ENCODE measurements at regions not wholly inside any gene's neighbourhood (a gene's known extent, or its start where the extent isn't known, plus 50 kb on each side); places are given as distances from the start of the nearest gene placed in this dataset.

DNA sequence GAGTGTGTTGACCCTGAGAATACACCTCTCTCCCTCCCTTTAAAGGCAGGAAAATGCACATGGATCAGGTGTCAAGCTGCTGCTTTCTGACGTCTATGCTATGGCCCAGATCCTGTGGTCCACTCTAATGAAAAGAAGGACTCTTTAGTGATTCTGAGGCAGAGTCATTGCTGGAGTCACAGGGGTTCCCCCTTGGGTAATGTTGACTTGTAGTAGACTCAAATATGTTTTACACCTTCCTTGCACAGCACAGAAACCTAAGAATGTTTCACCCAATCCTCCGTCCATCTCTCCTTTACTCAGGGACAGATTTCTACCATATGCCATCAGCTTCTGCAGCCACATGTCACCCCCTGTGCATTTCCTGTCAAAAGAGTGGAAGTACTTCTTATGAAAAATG is 525.4 kb downstream of the TMEM121 start:
- Mint-ChIP-seq H3K27me3 (ENCODE audit: insufficient read depth, unreplicated experiment) (peaks cover 3% of the 10 kb centered on the region), H3K36me3 (ENCODE audit: insufficient read depth, unreplicated experiment) (no peaks in the 10 kb centered on the region), H3K9me3 (ENCODE audit: unreplicated experiment) (peaks cover 10% of the 10 kb centered on the region), H3K27ac (ENCODE audit: unreplicated experiment) (no peak overlapping the region), H3K4me3 (ENCODE audit: unreplicated experiment) (no peak overlapping the region), H3K4me1 (ENCODE audit: low read depth, unreplicated experiment) (no peaks in the 10 kb centered on the region)
- intact Hi-C loops (cut with micrococcal nuclease; ENCODE audit: unreplicated experiment): no loop called here
- DNase-seq: no peak
- Histone ChIP-seq H3K4me1 (no peaks in the 10 kb centered on the region), H3K36me3 (ENCODE audit: control insufficient read depth, insufficient read depth, low read length) (no peaks in the 10 kb centered on the region), H3K9me3 (no peaks in the 10 kb centered on the region), H3K4me3 (ENCODE audit: low read depth, low read length) (no peak overlapping the region), H3K27me3 (replicated peaks; ENCODE audit: control insufficient read depth, insufficient read depth, low read length) (no peaks in the 10 kb centered on the region)
- POLR2A ChIA-PET: no interaction called here
- CTCF ChIA-PET: no interaction called here
- BruUV-seq (replicated peaks): no TSS peak
- TF ChIP-seq, protein P1, sequence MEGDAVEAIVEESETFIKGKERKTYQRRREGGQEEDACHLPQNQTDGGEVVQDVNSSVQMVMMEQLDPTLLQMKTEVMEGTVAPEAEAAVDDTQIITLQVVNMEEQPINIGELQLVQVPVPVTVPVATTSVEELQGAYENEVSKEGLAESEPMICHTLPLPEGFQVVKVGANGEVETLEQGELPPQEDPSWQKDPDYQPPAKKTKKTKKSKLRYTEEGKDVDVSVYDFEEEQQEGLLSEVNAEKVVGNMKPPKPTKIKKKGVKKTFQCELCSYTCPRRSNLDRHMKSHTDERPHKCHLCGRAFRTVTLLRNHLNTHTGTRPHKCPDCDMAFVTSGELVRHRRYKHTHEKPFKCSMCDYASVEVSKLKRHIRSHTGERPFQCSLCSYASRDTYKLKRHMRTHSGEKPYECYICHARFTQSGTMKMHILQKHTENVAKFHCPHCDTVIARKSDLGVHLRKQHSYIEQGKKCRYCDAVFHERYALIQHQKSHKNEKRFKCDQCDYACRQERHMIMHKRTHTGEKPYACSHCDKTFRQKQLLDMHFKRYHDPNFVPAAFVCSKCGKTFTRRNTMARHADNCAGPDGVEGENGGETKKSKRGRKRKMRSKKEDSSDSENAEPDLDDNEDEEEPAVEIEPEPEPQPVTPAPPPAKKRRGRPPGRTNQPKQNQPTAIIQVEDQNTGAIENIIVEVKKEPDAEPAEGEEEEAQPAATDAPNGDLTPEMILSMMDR (IDR thresholded peaks at IDR 0.05; ENCODE audit: insufficient read depth in 1 of 2, low read depth in 1 of 2, low read length in 1 of 2, severe bottlenecking in 1 of 2, unreplicated experiment in 1 of 2): no peak

DNA sequence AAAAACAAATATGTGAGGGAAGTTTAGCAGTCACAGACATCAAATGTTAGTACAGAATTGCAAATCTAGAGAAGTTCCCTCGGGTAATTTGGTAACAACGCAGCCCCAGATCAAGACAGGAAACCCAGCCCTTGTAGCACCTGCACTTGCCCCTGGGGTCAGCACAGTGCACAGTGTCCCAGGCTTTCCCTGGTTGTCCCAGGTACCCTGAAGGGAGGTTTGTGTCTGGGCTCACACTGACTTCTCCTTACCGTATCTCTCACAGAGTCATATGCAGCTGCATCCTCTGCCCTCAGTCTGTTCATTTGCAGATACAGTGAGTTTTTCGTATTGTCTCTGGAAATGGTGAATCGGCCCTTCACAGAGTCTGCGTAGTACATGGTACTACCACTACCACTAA is 528.9 kb downstream of the TMEM121 start:
- no peak for DNase-seq
- H3K27me3 Mint-ChIP-seq (ENCODE audit: insufficient read depth, unreplicated experiment): no peaks in the 10 kb centered on the region
- intact Hi-C loops (cut with micrococcal nuclease; ENCODE audit: unreplicated experiment): no loop called here
- no peaks in the 10 kb centered on the region for H3K9me3 Mint-ChIP-seq (ENCODE audit: unreplicated experiment)
- BruUV-seq (replicated peaks): no TSS peak
- H3K36me3 Mint-ChIP-seq (ENCODE audit: insufficient read depth, unreplicated experiment): no peaks in the 10 kb centered on the region
- no peak overlapping the region for H3K27ac Mint-ChIP-seq (ENCODE audit: unreplicated experiment)
- ChIA-PET POLR2A (no interaction called here), CTCF (interaction anchor here (0.6 kb wide), 1 partner anchor 39 kb away, joined by 3 read pairs; no protein-coding TSS in a partner anchor)
- H3K4me1 Mint-ChIP-seq (ENCODE audit: low read depth, unreplicated experiment): no peaks in the 10 kb centered on the region
- H3K27me3 ChIP-seq (replicated peaks; ENCODE audit: control insufficient read depth, insufficient read depth, low read length): no peaks in the 10 kb centered on the region
- no peaks in the 10 kb centered on the region for H3K36me3 ChIP-seq (ENCODE audit: control insufficient read depth, insufficient read depth, low read length)
- no peaks in the 10 kb centered on the region for H3K9me3 ChIP-seq
- no peaks in the 10 kb centered on the region for H3K4me1 ChIP-seq
- no peak overlapping the region for H3K4me3 ChIP-seq (ENCODE audit: low read depth, low read length)
- H3K4me3 Mint-ChIP-seq (ENCODE audit: unreplicated experiment): no peak overlapping the region
- TF ChIP-seq, protein P1 (IDR thresholded peaks at IDR 0.05; ENCODE audit: insufficient read depth in 1 of 2, low read depth in 1 of 2, low read length in 1 of 2, severe bottlenecking in 1 of 2, unreplicated experiment in 1 of 2): no peak

DNA sequence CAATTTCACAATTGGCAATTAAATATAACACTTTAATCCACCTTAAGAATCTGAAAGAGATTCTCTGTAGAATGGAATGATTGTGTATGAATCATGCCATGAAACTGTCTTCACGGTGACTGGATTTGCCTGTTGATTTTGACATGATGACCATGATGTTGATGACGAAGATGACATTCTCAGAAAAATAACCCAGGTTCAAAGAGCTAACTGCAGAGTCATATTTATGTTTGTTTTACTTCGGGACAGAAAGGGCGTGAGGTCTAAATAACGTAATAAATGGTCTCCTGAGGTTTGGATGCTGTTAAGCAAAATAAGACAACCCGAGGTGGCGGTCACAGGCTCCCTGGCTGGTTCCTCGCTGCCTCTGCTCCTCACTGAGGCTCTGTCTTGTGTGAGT is 532.0 kb downstream of the TMEM121 start:
- Mint-ChIP-seq H3K4me1 (ENCODE audit: low read depth, unreplicated experiment) (no peaks in the 10 kb centered on the region), H3K27ac (ENCODE audit: unreplicated experiment) (no peak overlapping the region), H3K36me3 (ENCODE audit: insufficient read depth, unreplicated experiment) (no peaks in the 10 kb centered on the region), H3K27me3 (ENCODE audit: insufficient read depth, unreplicated experiment) (no peaks in the 10 kb centered on the region), H3K9me3 (ENCODE audit: unreplicated experiment) (no peaks in the 10 kb centered on the region), H3K4me3 (ENCODE audit: unreplicated experiment) (no peak overlapping the region)
- ChIA-PET POLR2A (no interaction called here), CTCF (no interaction called here)
- Histone ChIP-seq H3K27me3 (replicated peaks; ENCODE audit: control insufficient read depth, insufficient read depth, low read length) (no peaks in the 10 kb centered on the region), H3K4me3 (ENCODE audit: low read depth, low read length) (no peak overlapping the region), H3K4me1 (no peaks in the 10 kb centered on the region), H3K36me3 (ENCODE audit: control insufficient read depth, insufficient read depth, low read length) (no peaks in the 10 kb centered on the region), H3K9me3 (no peaks in the 10 kb centered on the region)
- intact Hi-C loops (cut with micrococcal nuclease; ENCODE audit: unreplicated experiment): no loop called here
- no peak for DNase-seq
- TF ChIP-seq, protein P1 (IDR thresholded peaks at IDR 0.05; ENCODE audit: insufficient read depth in 1 of 2, low read depth in 1 of 2, low read length in 1 of 2, severe bottlenecking in 1 of 2, unreplicated experiment in 1 of 2): no peak
- no TSS peak for BruUV-seq (replicated peaks)
